ENCODE measurements at regions not wholly inside any gene's neighbourhood (a gene's known extent, or its start where the extent isn't known, plus 50 kb on each side); places are given as distances from the start of the nearest gene placed in this dataset.

DNA sequence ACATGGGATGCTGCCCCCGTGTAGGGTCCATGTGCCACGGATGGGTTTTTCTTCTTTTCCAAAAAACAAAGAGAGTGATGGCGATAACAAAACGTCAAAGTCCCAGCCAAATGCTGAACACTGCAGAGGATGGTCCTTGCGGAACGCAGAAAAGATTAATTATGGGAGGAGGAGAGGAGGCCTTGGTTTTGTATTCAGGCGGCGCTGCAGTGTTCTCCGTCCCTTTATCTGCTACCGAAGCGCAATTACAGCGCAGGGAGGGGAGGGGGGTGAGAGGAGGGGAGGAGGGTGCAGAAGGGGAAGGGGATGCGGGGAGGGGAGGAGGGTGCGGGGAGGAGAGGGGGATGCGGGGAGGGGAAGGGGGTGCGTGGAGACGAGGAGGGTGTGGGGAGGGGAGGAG, 131.8 kb upstream of the PRKCQ start (continued):
- TF ChIP-seq, protein P1, sequence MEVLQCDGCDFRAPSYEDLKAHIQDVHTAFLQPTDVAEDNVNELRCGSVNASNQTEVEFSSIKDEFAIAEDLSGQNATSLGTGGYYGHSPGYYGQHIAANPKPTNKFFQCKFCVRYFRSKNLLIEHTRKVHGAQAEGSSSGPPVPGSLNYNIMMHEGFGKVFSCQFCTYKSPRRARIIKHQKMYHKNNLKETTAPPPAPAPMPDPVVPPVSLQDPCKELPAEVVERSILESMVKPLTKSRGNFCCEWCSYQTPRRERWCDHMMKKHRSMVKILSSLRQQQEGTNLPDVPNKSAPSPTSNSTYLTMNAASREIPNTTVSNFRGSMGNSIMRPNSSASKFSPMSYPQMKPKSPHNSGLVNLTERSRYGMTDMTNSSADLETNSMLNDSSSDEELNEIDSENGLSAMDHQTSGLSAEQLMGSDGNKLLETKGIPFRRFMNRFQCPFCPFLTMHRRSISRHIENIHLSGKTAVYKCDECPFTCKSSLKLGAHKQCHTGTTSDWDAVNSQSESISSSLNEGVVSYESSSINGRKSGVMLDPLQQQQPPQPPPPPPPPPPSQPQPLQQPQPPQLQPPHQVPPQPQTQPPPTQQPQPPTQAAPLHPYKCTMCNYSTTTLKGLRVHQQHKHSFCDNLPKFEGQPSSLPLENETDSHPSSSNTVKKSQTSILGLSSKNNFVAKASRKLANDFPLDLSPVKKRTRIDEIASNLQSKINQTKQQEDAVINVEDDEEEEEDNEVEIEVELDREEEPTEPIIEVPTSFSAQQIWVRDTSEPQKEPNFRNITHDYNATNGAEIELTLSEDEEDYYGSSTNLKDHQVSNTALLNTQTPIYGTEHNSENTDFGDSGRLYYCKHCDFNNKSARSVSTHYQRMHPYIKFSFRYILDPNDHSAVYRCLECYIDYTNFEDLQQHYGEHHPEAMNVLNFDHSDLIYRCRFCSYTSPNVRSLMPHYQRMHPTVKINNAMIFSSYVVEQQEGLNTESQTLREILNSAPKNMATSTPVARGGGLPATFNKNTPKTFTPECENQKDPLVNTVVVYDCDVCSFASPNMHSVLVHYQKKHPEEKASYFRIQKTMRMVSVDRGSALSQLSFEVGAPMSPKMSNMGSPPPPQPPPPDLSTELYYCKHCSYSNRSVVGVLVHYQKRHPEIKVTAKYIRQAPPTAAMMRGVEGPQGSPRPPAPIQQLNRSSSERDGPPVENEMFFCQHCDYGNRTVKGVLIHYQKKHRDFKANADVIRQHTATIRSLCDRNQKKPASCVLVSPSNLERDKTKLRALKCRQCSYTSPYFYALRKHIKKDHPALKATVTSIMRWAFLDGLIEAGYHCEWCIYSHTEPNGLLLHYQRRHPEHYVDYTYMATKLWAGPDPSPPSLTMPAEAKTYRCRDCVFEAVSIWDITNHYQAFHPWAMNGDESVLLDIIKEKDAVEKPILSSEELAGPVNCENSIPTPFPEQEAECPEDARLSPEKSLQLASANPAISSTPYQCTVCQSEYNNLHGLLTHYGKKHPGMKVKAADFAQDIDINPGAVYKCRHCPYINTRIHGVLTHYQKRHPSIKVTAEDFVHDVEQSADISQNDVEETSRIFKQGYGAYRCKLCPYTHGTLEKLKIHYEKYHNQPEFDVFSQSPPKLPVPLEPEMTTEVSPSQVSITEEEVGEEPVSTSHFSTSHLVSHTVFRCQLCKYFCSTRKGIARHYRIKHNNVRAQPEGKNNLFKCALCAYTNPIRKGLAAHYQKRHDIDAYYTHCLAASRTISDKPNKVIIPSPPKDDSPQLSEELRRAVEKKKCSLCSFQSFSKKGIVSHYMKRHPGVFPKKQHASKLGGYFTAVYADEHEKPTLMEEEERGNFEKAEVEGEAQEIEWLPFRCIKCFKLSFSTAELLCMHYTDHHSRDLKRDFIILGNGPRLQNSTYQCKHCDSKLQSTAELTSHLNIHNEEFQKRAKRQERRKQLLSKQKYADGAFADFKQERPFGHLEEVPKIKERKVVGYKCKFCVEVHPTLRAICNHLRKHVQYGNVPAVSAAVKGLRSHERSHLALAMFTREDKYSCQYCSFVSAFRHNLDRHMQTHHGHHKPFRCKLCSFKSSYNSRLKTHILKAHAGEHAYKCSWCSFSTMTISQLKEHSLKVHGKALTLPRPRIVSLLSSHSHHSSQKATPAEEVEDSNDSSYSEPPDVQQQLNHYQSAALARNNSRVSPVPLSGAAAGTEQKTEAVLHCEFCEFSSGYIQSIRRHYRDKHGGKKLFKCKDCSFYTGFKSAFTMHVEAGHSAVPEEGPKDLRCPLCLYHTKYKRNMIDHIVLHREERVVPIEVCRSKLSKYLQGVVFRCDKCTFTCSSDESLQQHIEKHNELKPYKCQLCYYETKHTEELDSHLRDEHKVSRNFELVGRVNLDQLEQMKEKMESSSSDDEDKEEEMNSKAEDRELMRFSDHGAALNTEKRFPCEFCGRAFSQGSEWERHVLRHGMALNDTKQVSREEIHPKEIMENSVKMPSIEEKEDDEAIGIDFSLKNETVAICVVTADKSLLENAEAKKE (CRISPR knock-in tag; IDR thresholded peaks at IDR 0.05) = no peak
- no peak for TF ChIP-seq STAT1 (IDR thresholded peaks at IDR 0.05; ENCODE audit: unreplicated experiment)

GRCh38 chr10:6711408-6711841, 131.3 kb upstream of the PRKCQ start:
- Mint-ChIP-seq H3K36me3 (ENCODE audit: low read depth) (no peaks in the 10 kb centered on the region), H3K27me3 (ENCODE audit: insufficient read depth, low read depth, poor library complexity) (peaks cover 5% of the 10 kb centered on the region), H3K9me3 (no peaks in the 10 kb centered on the region), H3K4me3 (no peak overlapping the region), H3K27ac (no peak overlapping the region), H3K4me1 (peaks cover 9% of the 10 kb centered on the region)
- Histone ChIP-seq H3K79me2 (replicated peaks; ENCODE audit: insufficient read depth) (no peaks in the 10 kb centered on the region), H3K4me3 (no peak overlapping the region), H3K27me3 (ENCODE audit: insufficient read depth) (no peaks in the 10 kb centered on the region), H4K20me1 (replicated peaks; ENCODE audit: insufficient read depth) (no peaks in the 10 kb centered on the region), H3F3A (replicated peaks; ENCODE audit: low read depth) (peaks cover 4% of the 10 kb centered on the region; the same call in 1 of the 2 replicates), H3K4me2 (no peak overlapping the region), H2AFZ (0 out of 2 replicates have a peak overlapping the region, but pooled peaks have one; percentile 72), H3K4me1 (ENCODE audit: insufficient read depth) (peaks cover 15% of the 10 kb centered on the region), H3K36me3 (ENCODE audit: insufficient read depth) (no peaks in the 10 kb centered on the region), H3K27ac (ENCODE audit: low read depth) (no peak overlapping the region), H3K9me2 (ENCODE audit: insufficient read depth) (no peaks in the 10 kb centered on the region)
- no peak for ATAC-seq
- no peak for DNase-seq (ENCODE audit: low spot score)
- TF ChIP-seq, protein P1 (CRISPR knock-in tag; IDR thresholded peaks at IDR 0.05) = no peak
- TF ChIP-seq STAT1 (IDR thresholded peaks at IDR 0.05; ENCODE audit: unreplicated experiment) (no peak), ZNF331 (CRISPR knock-in tag; IDR thresholded peaks at IDR 0.05; ENCODE audit: low read depth) (no peak), EZH2phosphoT487 (IDR thresholded peaks at IDR 0.05; ENCODE audit: unreplicated experiment) (no peak), POLR2AphosphoS5 (IDR thresholded peaks at IDR 0.05; ENCODE audit: low read depth) (no peak)
- TF ChIP-seq, protein P2, sequence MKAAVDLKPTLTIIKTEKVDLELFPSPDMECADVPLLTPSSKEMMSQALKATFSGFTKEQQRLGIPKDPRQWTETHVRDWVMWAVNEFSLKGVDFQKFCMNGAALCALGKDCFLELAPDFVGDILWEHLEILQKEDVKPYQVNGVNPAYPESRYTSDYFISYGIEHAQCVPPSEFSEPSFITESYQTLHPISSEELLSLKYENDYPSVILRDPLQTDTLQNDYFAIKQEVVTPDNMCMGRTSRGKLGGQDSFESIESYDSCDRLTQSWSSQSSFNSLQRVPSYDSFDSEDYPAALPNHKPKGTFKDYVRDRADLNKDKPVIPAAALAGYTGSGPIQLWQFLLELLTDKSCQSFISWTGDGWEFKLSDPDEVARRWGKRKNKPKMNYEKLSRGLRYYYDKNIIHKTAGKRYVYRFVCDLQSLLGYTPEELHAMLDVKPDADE (IDR thresholded peaks at IDR 0.05) = no peak
